HG02885 (cell line): ENCODE measurements at regions not wholly inside any gene's neighbourhood (a gene's known extent, or its start where the extent isn't known, plus 50 kb on each side); places are given as distances from the start of the nearest gene placed in this dataset.

Source experiments
- ATAC-seq: cut with Tn5 transposase; IDR thresholded peaks from one replicate; pipeline ENCODE4 v1.9.1; 2021; ENCODE audit warnings: mild to moderate bottlenecking; ENCODE audit not compliant: unreplicated experiment, poor library complexity

GRCh38 chr1:193504920-193505319, 318.5 kb upstream of the B3GALT2 start:
- no peak for ATAC-seq

DNA sequence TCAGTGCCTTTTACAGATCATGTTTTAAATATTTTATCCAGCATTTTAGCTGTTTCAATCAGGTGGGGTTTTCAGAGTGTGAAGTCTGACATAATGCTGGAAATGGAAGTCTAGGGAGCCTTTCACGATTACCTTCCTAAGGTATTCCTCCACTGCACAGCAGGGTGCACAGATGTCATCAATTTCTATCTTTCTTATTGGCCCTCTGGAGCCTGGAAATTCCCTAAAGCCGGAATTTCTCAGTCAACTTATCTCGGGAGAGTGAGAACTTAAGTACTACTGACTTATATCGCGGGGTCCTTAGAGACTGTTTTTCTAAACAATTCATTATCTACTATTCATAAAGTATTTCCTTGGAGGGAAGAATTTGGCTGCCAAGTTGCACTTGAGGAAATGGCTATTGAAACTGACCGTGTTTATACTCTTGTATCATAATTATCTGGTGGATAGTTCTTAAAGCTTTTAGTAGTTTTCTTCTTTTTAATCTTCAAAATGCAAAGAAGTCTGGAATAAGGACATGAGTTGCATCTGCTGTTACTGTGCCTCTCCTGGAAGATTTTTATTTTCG, 311.8 kb upstream of the B3GALT2 start:
- no peak for ATAC-seq

GRCh38 chr1:193494368-193494767, 308.0 kb upstream of the B3GALT2 start:
- ATAC-seq: no peak

- ATAC-seq: no peak
These were observed 302.8 kb upstream of the B3GALT2 start for GRCh38 chr1:193489191-193489590.

- no peak for ATAC-seq
These were observed 301.3 kb upstream of the B3GALT2 start for GRCh38 chr1:193487722-193488121.

DNA sequence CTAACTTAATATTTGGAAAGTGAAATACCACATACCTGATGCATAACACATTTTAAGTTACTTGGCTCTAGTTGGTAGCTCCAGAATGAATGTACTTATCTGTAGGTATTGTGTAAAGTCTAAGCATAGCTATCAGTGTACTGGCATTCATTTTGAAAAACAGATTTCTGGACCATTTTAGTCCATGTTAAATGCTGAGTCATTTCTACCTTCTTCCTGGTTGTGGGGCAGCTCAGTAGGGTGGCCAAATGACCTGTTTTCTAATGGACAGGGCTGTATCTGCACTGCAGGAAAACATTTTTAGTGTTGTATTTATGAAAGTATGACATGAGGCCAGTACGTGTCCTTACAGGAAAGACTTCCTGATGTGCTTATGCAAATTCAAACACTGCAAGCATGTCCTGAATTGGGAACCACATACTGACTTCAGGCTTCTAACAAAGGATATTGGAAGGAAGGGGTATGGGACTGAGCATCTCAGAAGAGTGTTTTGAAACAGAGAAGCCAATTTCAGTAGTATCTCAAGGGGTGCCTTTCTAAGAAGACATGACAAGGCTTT, 300.3 kb upstream of the B3GALT2 start:
- no peak for ATAC-seq

DNA sequence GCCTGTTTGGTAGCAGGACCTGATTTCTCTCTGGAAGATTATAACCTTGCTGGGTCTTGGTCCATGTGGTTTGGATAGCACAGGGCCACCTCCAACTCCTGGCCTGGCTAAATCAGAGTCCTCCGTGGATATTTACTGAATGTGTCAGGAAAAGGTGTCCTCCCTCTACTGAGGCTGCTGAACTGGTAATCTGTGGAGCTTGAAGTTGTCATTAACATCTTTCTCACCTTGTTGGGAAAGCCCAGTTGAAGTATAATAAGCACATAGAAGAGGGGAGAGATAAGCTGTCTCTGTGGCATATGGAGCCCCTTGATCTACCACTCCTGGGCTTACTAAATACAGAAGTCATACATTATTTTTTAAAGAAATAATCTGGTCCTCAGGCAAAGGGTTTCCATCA, 294.3 kb upstream of the B3GALT2 start:
- ATAC-seq: no peak

DNA sequence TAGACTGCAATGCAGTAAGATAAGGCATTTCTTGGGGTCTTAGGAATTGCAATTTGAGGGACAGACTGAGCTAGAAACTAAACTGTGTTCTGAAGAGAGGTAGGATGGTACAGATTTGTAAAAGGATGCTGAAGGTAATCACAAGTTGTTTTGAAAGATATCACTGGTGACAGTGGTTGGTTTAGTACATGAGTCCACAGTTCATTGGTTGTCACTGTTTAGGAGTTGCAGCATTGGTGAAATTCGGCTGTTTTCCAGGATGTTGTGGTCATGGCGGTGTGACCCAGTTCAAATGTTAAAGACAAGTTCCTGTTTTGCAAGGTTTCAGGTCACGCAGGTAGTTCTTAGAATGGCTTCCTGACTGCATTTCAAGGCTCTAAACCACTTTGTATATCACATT, 292.8 kb upstream of the B3GALT2 start:
- peak; percentile 98 for ATAC-seq

DNA sequence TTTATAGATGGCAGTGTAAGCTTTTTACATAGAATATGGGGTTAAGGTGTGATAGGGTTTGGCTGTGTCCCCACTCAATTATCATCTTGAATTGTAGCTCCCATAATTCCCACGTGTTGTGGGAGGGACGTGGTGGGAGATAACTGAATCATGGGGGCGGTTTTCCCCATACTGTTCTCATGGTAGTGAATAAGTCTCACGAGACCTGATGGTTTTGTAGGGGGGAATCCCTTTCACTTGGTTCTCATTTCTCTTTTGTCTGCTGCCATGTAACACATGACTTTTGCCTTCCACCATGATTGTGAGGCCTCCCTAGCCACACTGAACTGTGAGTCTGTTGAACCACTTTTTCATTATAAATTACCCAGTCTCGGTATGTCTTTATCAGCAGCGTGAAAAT, 290.3 kb upstream of the B3GALT2 start:
- ATAC-seq: no peak

DNA sequence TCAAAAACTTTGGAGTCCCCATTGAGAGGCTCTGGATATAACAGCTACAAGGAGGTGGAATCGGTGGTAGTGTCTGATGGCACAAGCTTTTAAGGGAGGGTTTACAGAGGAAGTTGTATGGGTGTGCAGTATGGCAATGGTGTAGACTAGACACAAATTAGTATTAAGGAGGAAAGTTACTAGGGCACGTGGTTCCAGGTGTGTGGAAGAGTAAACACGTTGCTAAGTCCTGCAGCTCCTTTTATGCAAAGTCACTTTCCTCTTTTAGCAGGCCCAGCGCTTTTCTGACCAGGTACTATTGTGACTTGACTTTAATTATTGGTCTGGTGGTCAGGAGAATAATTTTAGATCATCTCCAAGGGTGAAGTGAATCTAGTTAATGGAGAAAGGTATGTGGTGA, 287.5 kb upstream of the B3GALT2 start:
- no peak for ATAC-seq

- ATAC-seq: no peak
These were observed 286.5 kb upstream of the B3GALT2 start for GRCh38 chr1:193472838-193473398.

GRCh38 chr1:193472430-193472829, 286.0 kb upstream of the B3GALT2 start:
- no peak for ATAC-seq

- no peak for ATAC-seq
These were observed 285.6 kb upstream of the B3GALT2 start for GRCh38 chr1:193471981-193472380.

GRCh38 chr1:193463326-193463932, 277.0 kb upstream of the B3GALT2 start:
- ATAC-seq: no peak

- no peak for ATAC-seq
These were observed 276.4 kb upstream of the B3GALT2 start for GRCh38 chr1:193462629-193463320.

GRCh38 chr1:193458628-193459027, 272.2 kb upstream of the B3GALT2 start:
- no peak for ATAC-seq

DNA sequence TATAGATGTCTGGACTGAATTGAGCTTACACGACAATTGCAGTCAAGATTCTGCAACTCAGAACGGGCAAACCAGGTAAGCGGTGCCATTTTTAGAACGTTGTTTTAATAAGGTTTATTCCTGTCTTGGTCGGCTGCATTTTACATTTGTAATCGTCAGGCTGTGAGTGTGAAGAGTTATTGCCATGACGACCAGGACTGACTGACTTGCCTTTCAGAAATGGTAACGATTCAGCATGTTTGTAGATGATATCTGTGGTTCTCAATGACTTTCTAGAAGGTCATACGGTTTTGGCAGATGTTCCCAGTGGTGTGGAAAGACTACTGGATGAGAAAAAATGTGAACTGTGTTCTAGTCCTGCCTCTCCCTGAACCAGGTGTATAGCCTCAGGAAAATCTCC, 271.3 kb upstream of the B3GALT2 start:
- ATAC-seq: no peak

DNA sequence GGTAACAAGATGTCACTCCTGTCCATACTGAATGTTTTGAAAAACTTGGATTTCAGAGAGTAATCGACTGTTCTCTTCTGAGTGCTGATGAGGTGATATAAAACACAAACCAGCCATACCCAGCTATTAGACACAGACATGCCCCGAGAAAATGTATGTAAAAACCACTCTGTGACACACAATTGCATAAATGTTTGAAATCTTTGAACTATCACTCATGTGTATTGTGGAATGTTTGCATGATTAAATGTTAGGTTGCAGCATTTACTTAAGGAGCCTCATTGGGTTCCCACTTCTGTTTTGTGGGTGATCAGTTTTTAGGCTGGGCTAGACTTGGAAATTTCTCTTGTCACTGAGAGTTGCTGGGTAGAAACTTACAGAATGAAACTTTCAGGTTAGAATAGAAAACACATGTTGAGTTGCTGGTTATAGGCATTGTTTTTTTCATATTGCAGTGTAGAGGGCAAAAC, 270.4 kb upstream of the B3GALT2 start:
- ATAC-seq: peak; percentile 51

- ATAC-seq: no peak
These were observed 265.2 kb upstream of the B3GALT2 start for GRCh38 chr1:193451606-193452005.

DNA sequence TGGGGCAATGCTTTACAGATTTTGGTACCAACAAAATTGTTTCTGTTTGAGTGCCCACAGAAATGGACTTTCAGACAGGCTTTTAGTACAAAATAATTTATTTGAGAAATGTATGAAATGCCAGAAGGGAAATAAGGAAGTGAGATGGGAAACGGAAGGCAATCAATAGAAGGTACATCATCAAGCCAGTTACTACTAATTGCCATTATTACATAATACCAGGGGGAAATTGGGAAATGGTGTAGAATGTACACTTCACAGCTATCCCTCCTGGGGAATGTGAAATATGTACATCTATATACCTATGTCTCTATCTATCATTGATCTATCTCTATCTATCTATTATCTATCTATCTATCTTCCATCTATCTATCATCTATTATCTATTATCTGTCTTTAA, 264.6 kb upstream of the B3GALT2 start:
- no peak for ATAC-seq
